ENCODE measurements at regions not wholly inside any gene's neighbourhood (a gene's known extent, or its start where the extent isn't known, plus 50 kb on each side); places are given as distances from the start of the nearest gene placed in this dataset.

DNA sequence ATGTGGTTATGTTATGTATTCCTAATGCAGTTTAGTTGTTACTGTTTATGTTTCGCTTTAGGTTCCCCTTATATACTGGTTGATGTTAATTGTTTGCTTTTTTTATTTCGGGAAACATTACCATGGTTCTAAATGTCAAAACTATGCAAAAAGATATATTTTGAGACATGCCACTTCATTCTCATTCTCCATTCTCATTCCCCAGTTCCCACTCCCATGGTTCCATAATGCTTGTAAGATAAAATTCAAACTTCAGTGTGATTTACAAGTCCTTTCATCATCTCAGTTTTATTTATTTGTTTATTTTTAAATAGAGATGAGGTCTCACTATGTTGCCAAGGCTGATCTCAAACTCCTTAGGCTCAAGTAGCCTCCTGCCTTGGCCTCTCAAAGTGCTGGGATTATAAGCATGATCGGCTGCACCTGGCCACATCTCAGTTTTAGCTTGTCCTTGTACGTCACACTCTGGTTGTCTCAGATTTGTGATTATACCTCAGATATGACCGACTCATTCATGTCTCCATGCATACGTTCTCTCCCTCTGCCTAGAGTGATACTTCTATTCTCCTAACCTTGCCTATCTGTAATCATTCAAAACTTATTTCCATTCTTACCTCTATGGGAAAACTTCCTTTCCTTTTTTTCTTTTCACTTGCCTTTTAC is 407.8 kb upstream of the RGS6 start:
- Histone ChIP-seq H3K4me3 (ENCODE audit: low read depth in 1 of 2, low read length in 2 of 2) (no peak overlapping the region), H3K4me2 (ENCODE audit: insufficient read depth, low read length) (no peak overlapping the region), H4K20me1 (ENCODE audit: insufficient read depth, low read length) (no peaks in the 10 kb centered on the region), H3K9me3 (ENCODE audit: insufficient read depth, low read length, severe bottlenecking) (no peaks in the 10 kb centered on the region), H3K9ac (ENCODE audit: low read depth, low read length) (no peak overlapping the region), H3K27ac (ENCODE audit: low read length) (no peak overlapping the region), H3K27me3 (ENCODE audit: insufficient read depth, low read length, poor library complexity) (no peaks in the 10 kb centered on the region), H3K36me3 (ENCODE audit: insufficient read depth, low read length) (peaks cover 1% of the 10 kb centered on the region; the same call in 1 of the 2 replicates), H3K79me2 (ENCODE audit: insufficient read depth, low read length) (no peaks in the 10 kb centered on the region), H3K4me1 (ENCODE audit: insufficient read depth, low read length) (no peaks in the 10 kb centered on the region), H2AFZ (ENCODE audit: low read depth, low read length) (no peak overlapping the region)
- DNase-seq (no peak), ATAC-seq (ENCODE audit: insufficient read depth, low read depth) (no peak)
- no peak for TF ChIP-seq EZH2 (IDR thresholded peaks at IDR 0.05; ENCODE audit: borderline replicate concordance, low read depth, low read length, severe bottlenecking)
- TF ChIP-seq, protein P1, sequence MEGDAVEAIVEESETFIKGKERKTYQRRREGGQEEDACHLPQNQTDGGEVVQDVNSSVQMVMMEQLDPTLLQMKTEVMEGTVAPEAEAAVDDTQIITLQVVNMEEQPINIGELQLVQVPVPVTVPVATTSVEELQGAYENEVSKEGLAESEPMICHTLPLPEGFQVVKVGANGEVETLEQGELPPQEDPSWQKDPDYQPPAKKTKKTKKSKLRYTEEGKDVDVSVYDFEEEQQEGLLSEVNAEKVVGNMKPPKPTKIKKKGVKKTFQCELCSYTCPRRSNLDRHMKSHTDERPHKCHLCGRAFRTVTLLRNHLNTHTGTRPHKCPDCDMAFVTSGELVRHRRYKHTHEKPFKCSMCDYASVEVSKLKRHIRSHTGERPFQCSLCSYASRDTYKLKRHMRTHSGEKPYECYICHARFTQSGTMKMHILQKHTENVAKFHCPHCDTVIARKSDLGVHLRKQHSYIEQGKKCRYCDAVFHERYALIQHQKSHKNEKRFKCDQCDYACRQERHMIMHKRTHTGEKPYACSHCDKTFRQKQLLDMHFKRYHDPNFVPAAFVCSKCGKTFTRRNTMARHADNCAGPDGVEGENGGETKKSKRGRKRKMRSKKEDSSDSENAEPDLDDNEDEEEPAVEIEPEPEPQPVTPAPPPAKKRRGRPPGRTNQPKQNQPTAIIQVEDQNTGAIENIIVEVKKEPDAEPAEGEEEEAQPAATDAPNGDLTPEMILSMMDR (IDR thresholded peaks at IDR 0.05; ENCODE audit: borderline replicate concordance, extremely low read depth, low read length, poor library complexity, severe bottlenecking), result no peak

DNA sequence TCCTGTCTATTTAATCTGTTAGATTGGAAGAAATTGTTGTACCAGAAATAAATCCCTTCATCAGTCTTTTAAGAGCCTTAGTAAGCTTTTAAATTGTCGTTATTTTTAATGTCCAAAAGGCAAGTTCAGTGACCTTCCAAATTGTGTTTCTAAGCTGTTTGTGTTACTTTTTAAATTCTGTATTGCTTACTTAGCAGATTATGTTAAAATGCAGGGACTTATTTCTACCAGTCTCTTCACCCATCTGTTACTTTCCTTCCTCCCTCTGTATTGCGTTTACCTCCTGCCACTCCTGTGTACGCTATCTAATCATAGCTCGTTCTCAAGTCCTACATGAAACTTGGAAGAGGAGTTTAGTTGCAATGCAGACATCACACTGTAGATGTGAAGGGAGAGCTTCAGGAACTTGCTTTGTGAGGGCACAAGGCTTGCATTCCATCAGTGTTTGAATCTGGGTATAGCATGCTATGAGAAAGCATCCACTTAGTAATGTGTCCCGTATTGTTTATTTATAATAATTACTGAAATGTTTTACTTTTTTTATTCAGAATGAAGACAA is 406.5 kb upstream of the RGS6 start:
- no peaks in the 10 kb centered on the region for H3K9me3 ChIP-seq (ENCODE audit: insufficient read depth, low read length, severe bottlenecking)
- H3K36me3 ChIP-seq (ENCODE audit: insufficient read depth, low read length), result peaks cover 9% of the 10 kb centered on the region; the same call in 1 of the 2 replicates
- no peak overlapping the region for H3K4me2 ChIP-seq (ENCODE audit: insufficient read depth, low read length)
- no peaks in the 10 kb centered on the region for H4K20me1 ChIP-seq (ENCODE audit: insufficient read depth, low read length)
- H2AFZ ChIP-seq (ENCODE audit: low read depth, low read length), result no peak overlapping the region
- no peaks in the 10 kb centered on the region for H3K79me2 ChIP-seq (ENCODE audit: insufficient read depth, low read length)
- no peaks in the 10 kb centered on the region for H3K27me3 ChIP-seq (ENCODE audit: insufficient read depth, low read length, poor library complexity)
- no peak for TF ChIP-seq EZH2 (IDR thresholded peaks at IDR 0.05; ENCODE audit: borderline replicate concordance, low read depth, low read length, severe bottlenecking)
- TF ChIP-seq, protein P1 (IDR thresholded peaks at IDR 0.05; ENCODE audit: borderline replicate concordance, extremely low read depth, low read length, poor library complexity, severe bottlenecking), result no peak
- no peak for ATAC-seq (ENCODE audit: insufficient read depth, low read depth)
- no peak overlapping the region for H3K9ac ChIP-seq (ENCODE audit: low read depth, low read length)
- no peak overlapping the region for H3K27ac ChIP-seq (ENCODE audit: low read length)
- DNase-seq, result no peak
- no peaks in the 10 kb centered on the region for H3K4me1 ChIP-seq (ENCODE audit: insufficient read depth, low read length)
- no peak overlapping the region for H3K4me3 ChIP-seq (ENCODE audit: low read depth in 1 of 2, low read length in 2 of 2)

DNA sequence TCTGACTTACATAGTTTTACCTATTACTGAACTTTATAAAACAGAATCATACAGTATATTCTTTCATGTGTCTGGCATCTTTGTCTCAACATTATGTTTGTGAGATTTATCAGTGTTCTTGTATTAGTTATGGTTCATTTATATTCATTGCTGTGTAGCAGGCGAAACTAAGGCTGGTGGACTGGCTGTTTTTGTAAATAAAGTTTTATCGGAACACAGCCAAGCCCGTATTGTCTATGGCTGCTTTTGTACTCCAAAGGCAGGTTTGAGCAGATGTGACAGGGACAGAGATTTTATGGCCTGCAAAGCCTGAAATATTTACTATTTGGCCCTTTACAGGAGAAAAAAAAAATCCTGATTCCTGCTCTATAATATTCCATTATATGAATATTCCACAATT is 405.8 kb upstream of the RGS6 start:
- H3K79me2 ChIP-seq (ENCODE audit: insufficient read depth, low read length), result no peaks in the 10 kb centered on the region
- H3K27me3 ChIP-seq (ENCODE audit: insufficient read depth, low read length, poor library complexity), result no peaks in the 10 kb centered on the region
- no peak overlapping the region for H3K4me3 ChIP-seq (ENCODE audit: low read depth in 1 of 2, low read length in 2 of 2)
- DNase-seq (no peak), ATAC-seq (ENCODE audit: insufficient read depth, low read depth) (no peak)
- no peaks in the 10 kb centered on the region for H3K4me1 ChIP-seq (ENCODE audit: insufficient read depth, low read length)
- peaks cover 11% of the 10 kb centered on the region; the same call in 1 of the 2 replicates for H3K36me3 ChIP-seq (ENCODE audit: insufficient read depth, low read length)
- no peaks in the 10 kb centered on the region for H3K9me3 ChIP-seq (ENCODE audit: insufficient read depth, low read length, severe bottlenecking)
- no peak for TF ChIP-seq EZH2 (IDR thresholded peaks at IDR 0.05; ENCODE audit: borderline replicate concordance, low read depth, low read length, severe bottlenecking)
- TF ChIP-seq, protein P1 (IDR thresholded peaks at IDR 0.05; ENCODE audit: borderline replicate concordance, extremely low read depth, low read length, poor library complexity, severe bottlenecking), result no peak
- no peak overlapping the region for H3K9ac ChIP-seq (ENCODE audit: low read depth, low read length)
- H2AFZ ChIP-seq (ENCODE audit: low read depth, low read length), result no peak overlapping the region
- no peak overlapping the region for H3K4me2 ChIP-seq (ENCODE audit: insufficient read depth, low read length)
- H3K27ac ChIP-seq (ENCODE audit: low read length), result no peak overlapping the region
- no peaks in the 10 kb centered on the region for H4K20me1 ChIP-seq (ENCODE audit: insufficient read depth, low read length)

Measured in DND-41 (cell line).